Femur (tissue), 1 donor: ENCODE measurements at regions not wholly inside any gene's neighbourhood (a gene's known extent, or its start where the extent isn't known, plus 50 kb on each side); places are given as distances from the start of the nearest gene placed in this dataset.

Experiments used
- DNase-seq: peaks from one replicate; pipeline ENCODE4 v3.0.0-alpha.2; 2017

- DNase-seq = no peak
Measured at GRCh38 chr3:30341079-30341478, 265.3 kb upstream of the TGFBR2 start.

GRCh38 chr3:30341851-30342250 lies 264.6 kb upstream of the TGFBR2 start:
- DNase-seq = no peak

- no peak for DNase-seq
Measured at GRCh38 chr3:30342318-30343060, 263.9 kb upstream of the TGFBR2 start.

- no peak for DNase-seq
Measured at GRCh38 chr3:30343067-30343831, 263.2 kb upstream of the TGFBR2 start.

- no peak for DNase-seq
Measured at GRCh38 chr3:30343861-30344260, 262.5 kb upstream of the TGFBR2 start.

GRCh38 chr3:30344288-30344687 lies 262.1 kb upstream of the TGFBR2 start:
- DNase-seq = no peak

GRCh38 chr3:30346933-30347320 lies 259.5 kb upstream of the TGFBR2 start:
- no peak for DNase-seq

- DNase-seq = no peak
Measured at GRCh38 chr3:30347679-30348216, 258.7 kb upstream of the TGFBR2 start.

GRCh38 chr3:30349507-30349906 lies 256.9 kb upstream of the TGFBR2 start:
- no peak for DNase-seq

- DNase-seq = no peak
Measured at GRCh38 chr3:30350011-30350410, 256.4 kb upstream of the TGFBR2 start.

- no peak for DNase-seq
Measured at GRCh38 chr3:30350901-30351300, 255.5 kb upstream of the TGFBR2 start.

GRCh38 chr3:30352410-30353318 lies 253.7 kb upstream of the TGFBR2 start:
- no peak for DNase-seq

- no peak for DNase-seq
Measured at GRCh38 chr3:30353711-30354467, 252.5 kb upstream of the TGFBR2 start.

GRCh38 chr3:30354513-30354912 lies 251.9 kb upstream of the TGFBR2 start:
- DNase-seq = no peak

GRCh38 chr3:30354972-30355371 lies 251.4 kb upstream of the TGFBR2 start:
- DNase-seq = no peak

- no peak for DNase-seq
Measured at GRCh38 chr3:30355622-30356021, 250.8 kb upstream of the TGFBR2 start.

GRCh38 chr3:30356866-30357753 lies 249.3 kb upstream of the TGFBR2 start:
- DNase-seq = no peak

GRCh38 chr3:30357897-30358296 lies 248.5 kb upstream of the TGFBR2 start:
- no peak for DNase-seq

- no peak for DNase-seq
Measured at GRCh38 chr3:30358871-30359270, 247.5 kb upstream of the TGFBR2 start.

GRCh38 chr3:30368978-30369377 lies 237.4 kb upstream of the TGFBR2 start:
- no peak for DNase-seq

GRCh38 chr3:30370681-30371271 lies 235.6 kb upstream of the TGFBR2 start:
- DNase-seq = no peak
